Activated naive CD4-positive, alpha-beta T cell treated with anti-CD3 and anti-CD28 coated beads, Interleukin-2, amount 50 U/mL, for 72 hours (primary cell): ENCODE measurements at regions not wholly inside any gene's neighbourhood (a gene's known extent, or its start where the extent isn't known, plus 50 kb on each side); places are given as distances from the start of the nearest gene placed in this dataset.
"Not testable (repeated sequence)": the region's sequence is repeated elsewhere in the genome, so short reads cannot be mapped to it uniquely, and the experiment has no call there.

Experiments used
- ATAC-seq, 2 donors: fragments of 150-1000 bp; cut with Tn5 transposase; 2 replicates each; pipeline ENCODE4 v1.10.0; 2021; ENCODE audit warnings: mild to moderate bottlenecking in 2 of 2, moderate library complexity in 2 of 2
- DNase-seq, 2 donors: peaks; one replicate each; pipeline ENCODE4 v3.0.0; 2021 to 2022; ENCODE audit warnings: low spot score in 2 of 2
- H3K27ac Mint-ChIP-seq, 2 donors: one replicate each; pipeline ENCODE4 v1.8.0; 2022; ENCODE audit warnings: mild to moderate bottlenecking in 2 of 2, mixed read lengths in 2 of 2
- H3K36me3 Mint-ChIP-seq, 2 donors: one replicate each; pipeline ENCODE4 v1.8.0; 2022; ENCODE audit warnings: mixed read lengths in 2 of 2
- H3K9me3 Mint-ChIP-seq, 2 donors: one replicate each; pipeline ENCODE4 v1.8.0; 2022; ENCODE audit warnings: mixed read lengths in 2 of 2

DNA sequence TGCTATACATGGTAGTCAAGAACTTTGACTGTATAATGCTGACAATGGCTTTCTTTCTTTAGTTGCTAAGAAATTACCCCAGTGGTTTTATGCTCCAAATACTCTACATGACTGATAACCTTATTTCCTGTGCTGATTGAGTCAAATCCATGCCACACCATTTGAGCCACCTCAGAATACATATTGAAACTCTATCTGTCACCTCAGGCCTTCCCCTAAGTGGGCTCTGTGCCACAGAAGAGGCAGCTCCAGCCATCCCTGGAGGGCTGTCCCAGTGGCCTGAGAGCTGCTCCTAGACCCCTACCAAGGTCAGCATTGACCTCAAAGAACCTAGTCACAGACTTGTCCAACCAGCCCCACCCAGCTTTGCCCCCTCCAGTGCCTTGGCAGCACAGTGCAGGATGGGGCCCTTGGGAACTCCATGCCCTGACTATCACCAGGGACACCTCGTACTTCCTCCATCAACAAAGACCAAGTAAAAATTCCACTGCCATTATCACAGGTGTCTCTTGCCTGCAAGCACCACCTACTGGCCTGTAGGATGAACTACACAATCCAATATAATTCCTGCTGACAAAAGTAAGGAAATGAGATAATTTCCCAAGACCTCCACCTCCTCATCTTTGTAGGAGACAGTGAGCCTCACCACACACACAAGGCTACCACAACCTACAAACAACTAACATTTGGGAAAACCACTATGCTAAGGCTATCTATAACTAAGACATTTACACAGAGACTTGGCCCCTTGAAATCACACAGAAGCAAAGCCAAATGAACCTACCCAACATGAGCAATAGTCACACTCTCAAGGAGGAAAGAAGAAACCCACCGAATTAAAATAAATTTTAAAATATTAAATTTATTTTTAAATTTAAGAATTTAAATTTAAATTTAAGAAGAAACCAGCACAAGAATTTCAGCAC is 239.9 kb downstream of the NKX6-1 start:
- H3K9me3 Mint-ChIP-seq, result peaks cover 12 to 27% of the 10 kb centered on the region in 2 donors
- H3K27ac Mint-ChIP-seq, result no peak overlapping the region
- no peaks in the 10 kb centered on the region for H3K36me3 Mint-ChIP-seq
- ATAC-seq (no peak), DNase-seq (no peak)

DNA sequence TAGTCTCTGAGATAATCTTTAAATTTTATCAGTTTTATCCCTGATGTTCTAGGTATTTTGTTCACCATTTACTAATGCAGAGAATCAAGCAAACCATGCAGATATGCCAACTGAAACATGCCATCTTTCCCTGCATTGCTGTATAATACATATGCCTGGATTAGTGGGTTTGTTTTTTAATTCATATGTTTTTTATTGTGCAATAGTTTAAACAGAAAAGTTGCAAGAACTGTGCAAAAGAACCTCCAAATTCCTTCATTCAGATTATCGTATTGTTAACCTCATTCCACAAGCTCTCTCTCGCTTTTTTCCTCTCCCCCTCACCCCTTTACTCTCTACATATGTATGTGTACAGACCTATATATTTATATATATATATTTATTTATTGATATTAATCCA is 244.6 kb downstream of the NKX6-1 start:
- no peak for ATAC-seq
- Mint-ChIP-seq H3K9me3 (peaks cover 5 to 13% of the 10 kb centered on the region in 2 donors), H3K27ac (no peak overlapping the region), H3K36me3 (no peaks in the 10 kb centered on the region)
- DNase-seq, result no peak

DNA sequence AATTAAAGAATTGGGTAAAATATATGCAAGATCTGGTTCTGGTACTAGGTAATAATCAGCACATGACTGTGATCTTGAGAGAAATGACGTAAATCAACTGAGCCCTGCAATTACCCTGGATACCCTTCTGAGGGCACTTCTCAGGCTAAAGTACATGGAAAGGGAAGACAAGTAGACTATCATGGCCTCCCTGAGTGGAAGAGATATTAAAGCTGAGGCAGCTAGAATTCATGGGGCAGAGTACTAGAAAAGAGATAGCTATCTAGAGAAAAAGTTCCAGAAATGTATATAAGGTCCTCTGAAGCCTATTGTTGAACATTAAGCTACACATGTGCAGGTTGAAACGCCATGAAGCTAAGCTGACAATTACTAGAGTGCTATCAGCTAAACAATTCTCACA is 249.6 kb downstream of the NKX6-1 start:
- ATAC-seq, result no peak
- Mint-ChIP-seq H3K36me3 (no peaks in the 10 kb centered on the region), H3K27ac (no peak overlapping the region), H3K9me3 (peaks cover 4 to 12% of the 10 kb centered on the region in 2 donors)
- DNase-seq, result no peak

DNA sequence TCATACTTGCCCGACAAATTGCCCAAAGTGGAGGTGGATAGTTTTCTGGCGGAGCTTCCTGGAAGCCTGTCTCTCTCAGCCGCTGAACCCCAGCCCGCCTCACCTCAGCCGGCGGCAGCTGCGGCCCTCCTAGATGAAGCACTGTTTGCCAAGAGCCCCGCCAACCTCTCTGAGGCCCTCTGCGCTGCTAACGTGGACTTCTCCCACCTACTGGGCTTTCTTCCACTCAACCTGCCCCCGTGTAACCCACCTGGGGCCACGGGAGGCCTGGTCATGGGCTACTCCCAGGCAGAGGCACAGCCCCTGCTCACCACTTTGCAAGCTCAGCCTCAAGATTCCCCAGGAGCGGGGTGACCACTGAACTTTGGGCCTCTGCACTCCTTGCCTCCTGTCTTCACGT is 254.1 kb downstream of the NKX6-1 start:
- DNase-seq, ATAC-seq, H3K36me3 Mint-ChIP-seq, H3K27ac Mint-ChIP-seq, H3K9me3 Mint-ChIP-seq: not testable (repeated sequence)

DNA sequence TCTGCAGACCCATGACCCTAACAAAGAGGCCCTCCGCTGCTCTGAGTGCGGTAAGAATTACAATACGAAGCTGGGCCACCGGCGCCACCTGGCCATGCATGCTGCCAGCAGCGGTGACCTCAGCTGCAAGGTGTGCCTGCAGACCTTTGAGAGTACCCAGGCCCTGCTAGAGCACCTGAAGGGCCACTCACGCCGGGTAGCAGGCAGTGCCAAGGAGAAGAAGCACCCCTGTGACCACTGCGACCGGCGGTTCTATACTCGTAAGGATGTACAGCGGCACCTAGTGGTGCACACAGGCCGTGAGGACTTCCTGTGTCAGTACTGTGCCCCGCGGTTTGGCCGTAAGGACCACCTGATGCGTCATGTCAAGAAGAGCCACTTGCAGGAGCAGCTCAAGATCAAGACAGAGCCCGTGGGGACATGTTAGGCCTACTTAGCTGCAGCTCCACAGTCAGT is 254.7 kb downstream of the NKX6-1 start:
- not testable (repeated sequence) for ATAC-seq

DNA sequence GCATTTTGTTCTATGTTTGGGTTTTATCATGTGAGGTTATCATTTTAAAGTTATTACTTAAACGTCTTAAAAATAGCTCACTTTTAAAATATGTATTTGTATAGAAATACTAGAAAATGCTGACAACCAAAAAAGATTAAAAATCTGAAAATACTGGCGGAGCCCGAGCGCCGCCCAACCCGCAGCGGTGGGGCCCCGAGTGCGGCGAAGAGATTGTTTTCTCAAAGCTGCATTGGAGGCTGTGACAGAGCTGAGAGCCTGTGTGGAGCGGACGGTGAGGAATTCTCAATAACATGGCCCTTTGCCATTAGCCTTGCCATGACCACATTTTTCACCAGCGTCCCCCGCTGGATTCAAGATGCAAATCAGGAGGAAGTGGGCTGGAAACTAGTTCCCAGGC is 255.4 kb downstream of the NKX6-1 start:
- no peaks in the 10 kb centered on the region for H3K36me3 Mint-ChIP-seq
- H3K9me3 Mint-ChIP-seq, result peaks cover 4% of the 10 kb centered on the region in 2 donors
- ATAC-seq (no peak), DNase-seq (no peak)
- no peak overlapping the region for H3K27ac Mint-ChIP-seq

More for the DNA sequence above, 254.7 kb downstream of the NKX6-1 start:
- not testable (repeated sequence) for H3K36me3 Mint-ChIP-seq, H3K9me3 Mint-ChIP-seq, DNase-seq, H3K27ac Mint-ChIP-seq

DNA sequence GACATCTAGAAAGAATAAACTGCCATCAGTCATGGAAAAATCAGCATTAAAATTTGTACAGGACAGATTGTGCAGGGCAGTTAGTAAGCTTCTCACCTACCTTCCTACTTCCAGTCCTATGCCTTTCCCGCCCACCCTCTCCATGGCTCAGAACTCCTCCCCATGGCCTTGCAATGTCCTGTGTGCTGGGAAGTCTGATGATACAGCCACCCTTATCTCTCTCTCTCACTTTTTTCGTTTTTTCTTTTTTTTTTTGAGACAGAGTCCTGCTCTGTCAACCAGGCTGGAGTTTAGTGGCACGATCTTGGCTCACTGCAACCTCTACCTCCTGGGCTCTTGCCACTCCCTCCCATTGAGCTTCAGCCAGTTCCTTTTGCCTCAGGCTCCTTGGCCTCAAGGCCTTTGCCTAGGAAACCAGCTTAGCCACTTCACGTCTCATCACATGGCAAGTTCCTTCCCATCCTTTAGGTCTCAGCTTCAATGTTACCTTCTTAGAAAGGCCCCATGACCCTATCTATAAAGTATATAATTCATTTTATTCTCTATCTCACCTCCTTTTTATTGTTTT is 259.7 kb downstream of the NKX6-1 start:
- ATAC-seq (no peak), DNase-seq (no peak)
- Mint-ChIP-seq H3K27ac (no peak overlapping the region), H3K9me3 (no peaks in the 10 kb centered on the region), H3K36me3 (no peaks in the 10 kb centered on the region)

DNA sequence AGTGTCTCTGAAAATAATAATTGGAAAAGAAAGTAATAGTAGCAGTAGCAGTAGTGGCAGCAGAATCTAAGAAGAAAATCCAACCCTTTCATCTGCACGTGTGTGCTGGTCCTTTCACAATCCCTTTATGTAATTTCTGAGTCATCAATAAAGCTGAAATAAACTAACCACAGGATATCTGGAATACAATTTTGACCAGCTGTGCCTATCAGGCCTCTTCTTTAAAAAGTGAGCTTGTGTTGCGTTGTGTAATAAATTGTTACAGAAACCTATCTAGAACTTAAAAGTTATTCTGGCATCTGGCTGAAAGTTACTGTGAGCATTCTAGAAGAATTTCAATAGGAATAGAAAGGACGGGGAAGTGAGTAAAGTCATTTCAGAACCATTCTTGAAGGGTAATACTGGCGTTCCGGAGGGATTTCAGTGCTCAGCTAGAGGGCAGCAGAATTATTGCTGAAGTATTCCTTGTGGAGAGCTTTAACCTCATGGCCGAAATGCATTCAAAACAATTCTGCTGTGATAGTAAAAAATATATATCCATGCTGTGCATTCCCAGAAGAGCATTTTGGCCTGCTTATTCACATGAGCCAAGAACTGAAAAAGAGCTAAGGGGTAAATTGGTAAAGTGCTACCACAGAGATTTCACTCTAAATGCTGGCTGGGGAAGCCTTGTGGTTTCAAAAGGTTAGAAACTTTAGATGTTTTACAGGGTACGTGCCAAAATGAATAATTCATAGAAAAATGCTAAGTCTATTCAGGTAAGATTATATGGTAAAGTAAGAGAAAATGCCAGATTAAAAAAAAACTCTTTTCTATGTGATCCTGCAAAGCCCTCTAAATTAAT is 260.6 kb downstream of the NKX6-1 start:
- Mint-ChIP-seq H3K27ac (no peak overlapping the region), H3K36me3 (no peaks in the 10 kb centered on the region), H3K9me3 (no peaks in the 10 kb centered on the region)
- no peak for ATAC-seq
- no peak for DNase-seq

DNA sequence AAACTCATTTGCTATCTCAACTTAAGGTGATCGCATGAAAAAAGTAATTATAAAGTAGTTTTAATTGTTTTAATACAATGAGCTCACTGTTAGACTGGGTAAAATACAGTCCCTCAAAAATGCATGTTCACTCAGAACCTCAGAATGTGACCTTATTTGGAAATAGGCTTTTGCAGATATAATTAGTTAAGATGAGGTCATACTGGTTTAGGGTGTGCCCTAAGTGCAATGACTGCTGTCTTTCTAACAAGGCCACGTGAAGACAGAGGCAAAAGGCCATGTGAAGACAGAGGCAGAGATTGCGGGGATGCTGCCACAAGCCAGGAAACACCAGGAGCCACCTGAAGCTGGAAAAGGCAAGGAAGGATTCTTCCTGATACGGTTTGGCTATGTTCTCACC is 262.1 kb downstream of the NKX6-1 start:
- DNase-seq, result no peak
- peaks cover 0 to 6% of the 10 kb centered on the region in 2 donors for H3K9me3 Mint-ChIP-seq
- H3K27ac Mint-ChIP-seq, result no peak overlapping the region
- no peaks in the 10 kb centered on the region for H3K36me3 Mint-ChIP-seq
- no peak for ATAC-seq

DNA sequence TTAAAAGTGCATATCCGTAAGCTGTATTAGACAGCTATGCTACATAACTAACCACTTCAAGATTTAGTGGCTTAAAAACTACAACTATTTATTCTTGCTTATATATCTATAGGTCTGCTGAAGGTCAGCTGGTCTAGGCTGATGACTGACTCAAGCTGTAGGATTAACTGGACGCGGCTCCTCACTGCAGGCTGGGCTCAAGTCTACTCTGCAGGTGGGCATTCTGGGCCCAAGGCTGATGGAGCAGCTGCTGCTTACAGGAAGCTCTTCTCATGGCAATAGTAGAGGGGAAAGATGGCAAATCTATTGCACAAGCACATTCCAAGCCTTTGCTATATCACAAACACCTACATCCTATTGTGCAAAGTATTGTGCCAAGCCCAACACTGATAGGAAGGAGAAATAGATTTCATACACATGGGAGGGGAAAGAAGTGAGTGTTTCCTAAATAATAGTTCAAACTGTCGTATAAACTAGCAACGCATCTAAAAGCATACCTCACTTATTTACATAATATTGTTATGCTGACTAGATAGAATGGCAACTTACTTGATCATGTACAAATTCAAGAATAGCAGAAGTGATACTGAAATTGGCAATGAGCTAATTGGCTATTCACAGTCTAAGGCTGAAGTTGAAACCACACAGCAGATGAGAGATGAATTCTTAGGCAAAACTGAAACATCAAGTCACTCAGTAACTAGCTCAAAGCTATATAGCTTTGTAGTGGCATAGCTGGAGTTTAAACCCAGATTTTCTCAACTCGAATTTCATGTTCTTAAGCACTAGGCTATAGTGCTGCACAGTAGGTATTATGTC is 263.8 kb downstream of the NKX6-1 start:
- no peak for ATAC-seq
- Mint-ChIP-seq H3K27ac (no peak overlapping the region), H3K36me3 (no peaks in the 10 kb centered on the region), H3K9me3 (peaks cover 0 to 6% of the 10 kb centered on the region in 2 donors)
- DNase-seq, result no peak

DNA sequence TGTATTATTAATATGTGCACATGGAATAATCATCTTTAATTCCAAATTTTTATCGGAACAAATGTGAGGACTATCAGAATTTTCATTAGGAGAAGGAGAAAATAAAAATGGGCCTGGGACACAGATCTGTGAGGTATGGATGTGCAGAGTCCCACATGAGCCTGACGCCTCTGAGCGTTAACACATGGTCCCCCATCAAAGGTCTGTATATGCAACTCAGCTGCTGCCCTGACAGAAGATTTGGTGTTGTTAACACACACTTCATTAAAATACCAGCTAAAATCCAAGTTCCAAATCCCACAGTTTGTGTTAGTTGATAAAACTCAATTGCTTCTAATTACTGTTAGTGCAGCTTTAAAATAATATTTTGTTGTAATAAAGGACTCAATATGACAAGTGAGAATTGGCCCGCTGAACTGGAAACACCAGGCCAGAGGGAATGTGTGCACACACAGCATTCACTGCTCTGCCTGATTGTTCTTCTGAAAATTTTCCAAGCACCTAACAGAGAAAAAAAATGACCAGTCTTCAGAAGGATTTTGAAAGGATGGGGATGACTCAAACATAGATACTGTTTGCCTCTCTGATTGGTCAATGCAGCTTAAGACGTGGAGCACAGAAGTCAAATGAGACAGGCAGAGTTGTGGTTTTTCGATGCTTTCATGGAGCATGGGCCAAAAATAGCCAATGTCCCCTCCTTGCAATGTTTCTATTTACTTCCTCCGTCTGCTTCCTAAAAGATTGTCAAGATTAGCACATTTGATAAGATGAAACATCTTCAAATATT is 266.6 kb downstream of the NKX6-1 start:
- DNase-seq (no peak), ATAC-seq (no peak)
- peaks cover 0 to 11% of the 10 kb centered on the region in 2 donors for H3K9me3 Mint-ChIP-seq
- H3K27ac Mint-ChIP-seq, result no peak overlapping the region
- no peaks in the 10 kb centered on the region for H3K36me3 Mint-ChIP-seq

DNA sequence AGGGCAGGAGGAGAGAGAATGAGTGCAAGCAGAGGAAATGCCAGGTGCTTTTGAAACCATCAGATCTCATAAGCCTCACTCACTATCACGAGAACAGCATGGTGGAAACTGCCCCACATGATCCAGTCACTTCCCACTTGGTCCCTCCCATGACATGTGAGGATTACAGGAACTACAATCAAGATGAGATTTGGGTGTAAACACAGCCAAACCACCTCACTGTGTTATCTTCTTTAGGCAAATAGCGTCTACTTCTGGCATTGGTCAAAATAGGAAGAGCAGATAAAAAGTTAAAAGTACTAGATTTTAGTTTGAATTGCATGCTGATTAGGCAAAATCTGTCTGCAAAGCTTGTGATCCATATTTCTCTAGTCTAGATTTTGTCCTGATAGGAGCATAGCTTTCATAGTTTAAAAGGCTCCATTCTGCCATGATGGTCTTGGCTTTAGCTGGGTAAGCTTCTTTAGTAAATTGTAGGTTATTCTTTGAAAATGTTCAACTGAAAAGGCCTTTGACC is 267.5 kb downstream of the NKX6-1 start:
- Mint-ChIP-seq H3K27ac (no peak overlapping the region), H3K36me3 (no peaks in the 10 kb centered on the region), H3K9me3 (peaks cover 0 to 11% of the 10 kb centered on the region in 2 donors)
- DNase-seq, result no peak
- no peak for ATAC-seq

DNA sequence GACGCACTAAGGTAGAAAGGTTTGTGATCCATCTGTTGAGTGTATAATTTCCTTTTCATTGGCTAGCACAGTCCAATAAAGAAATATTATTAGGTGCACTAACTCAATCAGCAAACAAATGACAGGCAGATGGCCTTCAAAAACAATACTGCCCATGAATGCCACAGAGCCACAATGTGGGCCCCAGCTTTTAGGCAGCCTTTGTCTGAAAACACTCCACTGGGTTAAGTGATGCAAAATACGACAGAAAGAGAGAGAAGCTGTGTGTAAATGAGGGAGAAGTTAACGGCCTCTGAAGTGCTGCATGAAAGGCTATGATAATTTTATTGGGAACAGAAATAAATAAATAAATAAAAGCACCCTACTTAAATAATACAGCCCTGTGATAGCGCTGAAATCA is 274.6 kb downstream of the NKX6-1 start:
- no peak overlapping the region for H3K27ac Mint-ChIP-seq
- no peak for DNase-seq
- peaks cover 0 to 6% of the 10 kb centered on the region in 2 donors for H3K9me3 Mint-ChIP-seq
- ATAC-seq, result no peak
- no peaks in the 10 kb centered on the region for H3K36me3 Mint-ChIP-seq

DNA sequence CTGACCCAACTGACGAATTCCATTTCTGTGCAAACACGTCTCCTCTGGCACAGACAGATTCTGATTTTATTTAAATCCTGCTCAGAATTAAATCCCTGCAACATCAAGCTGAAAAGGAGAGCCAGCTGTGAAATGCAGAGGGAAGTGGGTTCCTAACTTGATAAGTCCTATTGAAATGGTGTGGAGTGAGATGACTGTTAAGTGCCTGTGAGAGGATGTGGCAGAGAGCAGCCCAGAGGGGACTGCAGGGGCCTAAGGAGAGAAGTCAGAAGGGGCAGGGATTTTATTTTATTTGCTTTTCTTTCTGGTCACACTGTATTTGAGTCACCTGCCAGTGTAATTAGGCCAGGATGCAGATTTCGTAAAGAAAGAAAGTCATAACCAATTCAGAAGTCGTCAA is 277.4 kb downstream of the NKX6-1 start:
- Mint-ChIP-seq H3K9me3 (no peaks in the 10 kb centered on the region), H3K27ac (no peak overlapping the region), H3K36me3 (no peaks in the 10 kb centered on the region)
- DNase-seq (no peak), ATAC-seq (no peak)

DNA sequence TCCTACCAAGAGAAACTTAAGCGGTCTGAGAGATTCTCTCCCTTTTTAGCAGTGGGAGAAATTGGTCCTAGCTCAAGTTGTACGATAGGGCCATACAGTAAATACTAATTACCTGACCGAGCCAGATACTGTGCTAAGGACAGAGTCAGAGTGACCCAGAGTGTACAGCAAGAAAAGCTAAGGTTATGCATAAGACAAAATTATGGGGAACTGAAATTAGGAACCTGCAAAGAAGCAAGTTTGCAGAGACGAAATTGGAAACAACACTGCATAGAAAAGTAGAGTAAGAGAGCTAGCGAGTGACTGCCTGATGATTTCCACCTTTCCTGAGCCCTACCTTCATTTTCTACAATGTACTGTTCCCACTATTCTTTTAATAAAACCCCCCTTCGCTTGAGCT is 278.1 kb downstream of the NKX6-1 start:
- no peaks in the 10 kb centered on the region for H3K36me3 Mint-ChIP-seq
- no peak overlapping the region for H3K27ac Mint-ChIP-seq
- DNase-seq (no peak), ATAC-seq (no peak)
- no peaks in the 10 kb centered on the region for H3K9me3 Mint-ChIP-seq
